BE2C (cell line): ENCODE measurements at regions not wholly inside any gene's neighbourhood (a gene's known extent, or its start where the extent isn't known, plus 50 kb on each side); places are given as distances from the start of the nearest gene placed in this dataset.

Experiments
- DNase-seq: peaks from one replicate; pipeline ENCODE4 v3.0.0-alpha.2; 2020
- H3K27me3 ChIP-seq: fragments of 250-450 bp; sonication (Bioruptor Pico); 2 replicates; pipeline ENCODE4 v1.5.1; 2020; ENCODE audit warnings: mild to moderate bottlenecking
- H3K36me3 ChIP-seq: fragments of 250-450 bp; sonication (Bioruptor Pico); 2 replicates; pipeline ENCODE4 v1.5.1; 2020; ENCODE audit warnings: mild to moderate bottlenecking
- H3K4me1 ChIP-seq: fragments of 250-450 bp; sonication (Bioruptor Pico); 2 replicates; pipeline ENCODE4 v1.5.1; 2020
- H3K4me3 ChIP-seq: 2 replicates; pipeline ENCODE4 v1.5.1; 2011; ENCODE audit warnings: low read depth, low read length
- H3K9me3 ChIP-seq: fragments of 250-450 bp; sonication (Bioruptor Pico); 2 replicates; pipeline ENCODE4 v1.5.1; 2020
- CTCF ChIP-seq: IDR thresholded peaks from 2 replicates; pipeline ENCODE4 v1.5.1; 2012; ENCODE audit warnings: mild to moderate bottlenecking, low read depth, low read length

GRCh38 chr14:104516906-104517305 is 62.7 kb upstream of the C14orf180 start:
- Histone ChIP-seq H3K4me1 (no peaks in the 10 kb centered on the region), H3K36me3 (no peaks in the 10 kb centered on the region), H3K4me3 (no peak overlapping the region), H3K9me3 (peaks cover 7% of the 10 kb centered on the region), H3K27me3 (no peaks in the 10 kb centered on the region)
- TF ChIP-seq CTCF: no peak
- DNase-seq: no peak

GRCh38 chr14:104517426-104517825 is 62.1 kb upstream of the C14orf180 start:
- no peak for TF ChIP-seq CTCF
- no peaks in the 10 kb centered on the region for H3K36me3 ChIP-seq
- H3K27me3 ChIP-seq: no peaks in the 10 kb centered on the region
- no peak overlapping the region for H3K4me3 ChIP-seq
- peaks cover 7% of the 10 kb centered on the region for H3K9me3 ChIP-seq
- no peak for DNase-seq
- no peaks in the 10 kb centered on the region for H3K4me1 ChIP-seq

GRCh38 chr14:104517867-104518266 is 61.7 kb upstream of the C14orf180 start:
- Histone ChIP-seq H3K4me3 (no peak overlapping the region), H3K27me3 (no peaks in the 10 kb centered on the region), H3K36me3 (no peaks in the 10 kb centered on the region), H3K9me3 (peaks cover 7% of the 10 kb centered on the region), H3K4me1 (no peaks in the 10 kb centered on the region)
- no peak for DNase-seq
- TF ChIP-seq CTCF: no peak

GRCh38 chr14:104518659-104519350 is 60.8 kb upstream of the C14orf180 start:
- DNase-seq: no peak
- H3K4me3 ChIP-seq: no peak overlapping the region
- H3K9me3 ChIP-seq: peaks cover 7% of the 10 kb centered on the region
- H3K36me3 ChIP-seq: no peaks in the 10 kb centered on the region
- H3K27me3 ChIP-seq: no peaks in the 10 kb centered on the region
- no peak for TF ChIP-seq CTCF
- no peaks in the 10 kb centered on the region for H3K4me1 ChIP-seq

- DNase-seq: no peak
- H3K9me3 ChIP-seq: peaks cover 7% of the 10 kb centered on the region
- H3K27me3 ChIP-seq: no peaks in the 10 kb centered on the region
- H3K36me3 ChIP-seq: no peaks in the 10 kb centered on the region
- no peak for TF ChIP-seq CTCF
- H3K4me1 ChIP-seq: no peaks in the 10 kb centered on the region
- H3K4me3 ChIP-seq: no peak overlapping the region
Measured at GRCh38 chr14:104519721-104520120, 59.8 kb upstream of the C14orf180 start.

GRCh38 chr14:104520620-104521410 is 58.7 kb upstream of the C14orf180 start:
- no peak for TF ChIP-seq CTCF
- Histone ChIP-seq H3K4me3 (no peak overlapping the region), H3K36me3 (no peaks in the 10 kb centered on the region), H3K9me3 (peaks cover 7% of the 10 kb centered on the region), H3K4me1 (no peaks in the 10 kb centered on the region), H3K27me3 (no peaks in the 10 kb centered on the region)
- DNase-seq: no peak
